ENCODE measurements at regions not wholly inside any gene's neighbourhood (a gene's known extent, or its start where the extent isn't known, plus 50 kb on each side); places are given as distances from the start of the nearest gene placed in this dataset.

DNA sequence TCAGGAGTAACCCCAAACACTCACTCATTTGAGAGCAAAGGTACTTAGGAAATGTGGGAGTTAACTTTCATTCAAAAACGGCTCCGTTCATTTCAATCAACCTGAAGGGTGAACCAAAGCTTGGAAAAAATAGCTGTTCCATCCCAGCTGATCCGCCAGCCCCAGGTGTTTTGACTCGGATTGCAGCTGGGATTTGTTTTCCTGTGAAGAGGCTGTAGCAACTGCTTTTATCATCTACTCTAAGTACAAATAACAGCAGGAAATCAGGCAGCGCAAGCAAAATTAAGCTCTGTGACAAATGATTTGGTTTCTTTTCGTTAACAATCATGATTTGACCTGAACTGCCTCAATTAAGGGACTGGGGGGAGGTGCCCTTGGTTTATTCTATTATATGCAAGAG, 154.7 kb downstream of the BEND2 start:
- no peak for DNase-seq (ENCODE audit: low read depth)
- no peak overlapping the region for H3K4me3 ChIP-seq (ENCODE audit: low read depth, low read length)
- TF ChIP-seq CTCF (IDR thresholded peaks at IDR 0.05; ENCODE audit: insufficient read depth, low read depth, low read length) = no peak

DNA sequence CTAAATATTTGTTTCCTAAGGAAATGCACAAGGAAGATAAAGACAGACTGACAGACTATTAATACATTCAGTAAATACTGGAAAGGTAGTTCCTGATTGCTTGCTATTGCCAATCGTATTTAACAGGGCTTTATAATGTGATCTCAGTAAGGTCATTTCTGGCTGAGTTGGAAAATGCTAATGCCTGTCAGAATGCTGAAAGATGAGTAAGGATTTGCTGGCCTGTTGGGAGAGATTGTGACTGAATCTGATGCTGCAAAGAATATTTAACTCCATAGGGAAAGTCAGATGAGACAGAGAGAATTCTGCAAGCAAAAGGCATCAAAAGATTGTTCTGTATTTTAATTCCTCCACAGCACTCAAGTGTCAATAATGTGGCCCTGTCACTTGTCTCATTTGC, 169.0 kb downstream of the BEND2 start:
- H3K4me3 ChIP-seq (ENCODE audit: low read depth, low read length) = no peak overlapping the region
- TF ChIP-seq CTCF (IDR thresholded peaks at IDR 0.05; ENCODE audit: insufficient read depth, low read depth, low read length) = no peak
- no peak for DNase-seq (ENCODE audit: low read depth)

- TF ChIP-seq CTCF (IDR thresholded peaks at IDR 0.05; ENCODE audit: insufficient read depth, low read depth, low read length) = no peak
- no peak for DNase-seq (ENCODE audit: low read depth)
These were observed 173.2 kb downstream of the BEND2 start for GRCh38 chrX:18047491-18047890.

GRCh38 chrX:18045436-18045835, 175.2 kb downstream of the BEND2 start:
- no peak for TF ChIP-seq CTCF (IDR thresholded peaks at IDR 0.05; ENCODE audit: insufficient read depth, low read depth, low read length)
- H3K4me3 ChIP-seq (ENCODE audit: low read depth, low read length) = no peak overlapping the region
- no peak for DNase-seq (ENCODE audit: low read depth)

More at GRCh38 chrX:18047491-18047890, 173.2 kb downstream of the BEND2 start:
- no peak overlapping the region for H3K4me3 ChIP-seq (ENCODE audit: low read depth, low read length)

- DNase-seq (ENCODE audit: low read depth) = no peak
- no peak for TF ChIP-seq CTCF (IDR thresholded peaks at IDR 0.05; ENCODE audit: insufficient read depth, low read depth, low read length)
- H3K4me3 ChIP-seq (ENCODE audit: low read depth, low read length) = no peak overlapping the region
These were observed 177.9 kb downstream of the BEND2 start for GRCh38 chrX:18042776-18043175.

GRCh38 chrX:18041656-18042055, 179.0 kb downstream of the BEND2 start:
- no peak for TF ChIP-seq CTCF (IDR thresholded peaks at IDR 0.05; ENCODE audit: insufficient read depth, low read depth, low read length)
- DNase-seq (ENCODE audit: low read depth) = no peak

DNA sequence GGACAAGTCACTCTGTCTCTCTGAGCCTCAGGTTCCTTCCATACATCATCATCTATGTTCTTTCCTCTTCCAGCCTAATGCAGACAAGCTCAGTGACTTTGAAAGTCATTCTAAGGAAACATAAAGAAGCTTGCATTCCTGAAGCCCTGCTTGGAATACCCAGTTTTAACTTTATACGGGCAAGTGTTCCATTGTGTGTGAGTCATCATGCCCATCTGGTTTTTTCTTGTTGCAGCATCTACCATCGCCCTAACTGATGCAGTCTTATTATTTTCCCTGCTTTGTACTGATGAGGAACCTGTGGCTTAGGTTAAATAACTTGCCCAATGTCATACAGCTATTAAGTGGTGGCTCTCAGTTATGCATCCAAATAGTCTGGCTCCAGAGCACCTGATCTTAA, 177.9 kb upstream of the RAI2 start:
- TF ChIP-seq CTCF (IDR thresholded peaks at IDR 0.05; ENCODE audit: insufficient read depth, low read depth, low read length) = no peak
- no peak overlapping the region for H3K4me3 ChIP-seq (ENCODE audit: low read depth, low read length)
- no peak for DNase-seq (ENCODE audit: low read depth)

More at GRCh38 chrX:18041656-18042055, 179.0 kb downstream of the BEND2 start:
- no peak overlapping the region for H3K4me3 ChIP-seq (ENCODE audit: low read depth, low read length)
